KOPT-K1 (cell line): ENCODE measurements at regions not wholly inside any gene's neighbourhood (a gene's known extent, or its start where the extent isn't known, plus 50 kb on each side); places are given as distances from the start of the nearest gene placed in this dataset.

Experiments used
- H3K27ac ChIP-seq: fragments of 200-600 bp; sonication (generic); 2 replicates; pipeline ENCODE4 v1.5.1; 2016; ENCODE audit warnings: antibody characterized with exemption, mild to moderate bottlenecking, low read depth, low read length; ENCODE audit not compliant: poor library complexity, severe bottlenecking
- H3K36me3 ChIP-seq: fragments of 200-600 bp; sonication (generic); 2 replicates; pipeline ENCODE4 v1.5.1; 2017; ENCODE audit warnings: antibody characterized with exemption, mild to moderate bottlenecking, low read length, moderate library complexity; ENCODE audit not compliant: insufficient read depth
- H3K9me3 ChIP-seq: fragments of 200-600 bp; sonication (generic); 2 replicates; pipeline ENCODE4 v1.5.1; 2017; ENCODE audit warnings: antibody characterized with exemption, low read length, mild to moderate bottlenecking; ENCODE audit not compliant: insufficient read depth, poor library complexity, severe bottlenecking

DNA sequence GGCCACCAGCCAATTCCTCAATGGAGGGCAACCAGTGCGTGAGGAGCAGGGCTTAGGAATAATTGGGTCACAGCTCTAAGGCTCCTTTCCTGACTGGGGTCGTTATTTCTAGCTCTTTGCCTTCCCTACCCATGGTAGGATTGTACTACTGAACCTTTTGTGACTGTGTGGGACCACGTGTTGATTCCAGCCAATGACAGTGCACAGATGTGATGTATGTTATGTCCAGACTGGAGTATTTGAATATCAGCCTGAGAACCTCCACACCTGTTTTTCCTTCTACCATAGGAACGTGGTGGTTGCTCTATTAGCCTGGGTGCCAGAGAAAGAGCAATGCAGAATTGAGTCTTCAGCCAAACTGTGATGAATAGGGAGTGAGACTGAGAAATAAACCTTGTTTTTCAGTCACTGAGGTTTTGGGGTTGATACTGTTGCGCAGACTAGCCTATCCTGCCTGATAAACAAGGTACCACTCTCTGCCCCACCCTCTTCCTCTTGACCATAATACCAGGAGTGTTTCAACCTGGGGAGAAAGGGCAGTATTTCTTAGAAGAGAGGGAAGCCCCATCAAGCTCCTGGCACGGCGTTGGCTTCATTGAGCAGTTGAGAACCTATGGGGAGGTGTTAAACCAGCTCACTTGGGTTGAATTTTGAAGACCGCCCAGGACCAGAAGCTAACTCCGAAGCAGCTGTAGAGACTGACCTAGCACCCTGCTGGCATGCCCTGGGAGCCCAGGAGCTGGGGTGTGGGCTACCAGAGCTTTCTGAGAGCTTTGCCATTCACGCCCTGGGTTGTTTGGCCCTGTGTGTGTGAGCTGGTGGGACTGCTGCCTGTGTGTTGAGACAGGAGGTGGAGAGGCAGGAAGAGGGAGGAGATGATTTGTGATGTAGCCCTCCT, 105.5 kb upstream of the BACH2 start:
- H3K36me3 ChIP-seq = no peaks in the 10 kb centered on the region
- no peaks in the 10 kb centered on the region for H3K9me3 ChIP-seq
- H3K27ac ChIP-seq = peak overlapping the region; percentile 45

DNA sequence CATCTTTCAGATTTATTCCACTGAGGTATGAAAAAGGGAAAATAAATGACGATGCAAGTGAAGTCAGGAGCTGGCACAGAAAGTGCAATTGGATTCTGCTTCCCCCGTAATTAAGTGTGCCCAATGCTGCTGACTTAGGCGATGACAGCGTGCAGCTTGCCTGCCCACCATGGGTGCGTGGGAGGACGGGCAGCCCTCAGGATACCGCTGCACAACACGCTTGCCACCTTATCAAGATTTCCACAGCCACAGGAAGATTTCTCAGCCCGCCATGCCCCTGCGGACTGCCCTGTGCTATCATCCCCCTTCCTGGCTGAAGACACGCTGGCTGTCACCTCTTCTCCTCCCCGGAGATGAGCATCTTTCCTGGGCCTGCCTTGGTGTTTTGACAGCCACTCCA, 103.3 kb upstream of the BACH2 start:
- Histone ChIP-seq H3K36me3 (no peaks in the 10 kb centered on the region), H3K27ac (no peak overlapping the region)

DNA sequence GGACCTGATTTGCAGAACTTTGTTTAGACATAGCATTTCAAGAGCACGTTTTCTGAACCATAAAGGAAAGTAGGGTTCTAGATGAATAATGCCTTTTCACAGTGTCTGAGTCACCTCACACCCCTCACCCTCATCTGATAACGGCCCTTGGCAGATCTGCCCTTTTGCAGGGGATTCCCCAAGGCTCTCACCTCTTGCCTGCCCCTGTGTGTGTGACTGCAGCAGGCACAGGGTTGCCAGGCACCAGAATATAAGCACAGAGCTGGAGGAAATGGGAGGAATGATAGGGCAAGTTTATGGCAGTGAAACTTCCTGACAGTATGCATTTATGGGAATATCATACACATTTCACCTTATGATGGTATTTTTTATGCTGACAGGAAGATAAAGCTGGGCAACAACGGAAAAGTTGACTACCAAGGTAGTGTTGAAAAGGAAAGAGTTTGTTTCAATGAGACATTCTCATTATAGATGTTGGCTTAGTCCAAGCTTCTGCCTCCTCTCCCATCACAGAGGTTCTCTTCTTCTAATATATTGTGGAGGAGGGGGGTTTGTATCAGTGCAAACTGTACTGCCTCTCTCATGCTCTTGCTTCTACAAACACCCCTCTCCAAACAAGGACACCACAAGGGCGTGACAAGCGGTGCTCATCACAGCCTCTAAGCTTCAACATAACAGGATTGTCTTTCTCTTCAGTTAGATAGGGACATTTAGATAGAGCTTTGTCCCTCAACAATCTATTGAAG, 101.5 kb upstream of the BACH2 start:
- peak overlapping the region; percentile 36 for H3K27ac ChIP-seq
- H3K9me3 ChIP-seq = no peaks in the 10 kb centered on the region
- H3K36me3 ChIP-seq = no peaks in the 10 kb centered on the region

More for the DNA sequence above, 103.3 kb upstream of the BACH2 start:
- H3K9me3 ChIP-seq = no peaks in the 10 kb centered on the region

DNA sequence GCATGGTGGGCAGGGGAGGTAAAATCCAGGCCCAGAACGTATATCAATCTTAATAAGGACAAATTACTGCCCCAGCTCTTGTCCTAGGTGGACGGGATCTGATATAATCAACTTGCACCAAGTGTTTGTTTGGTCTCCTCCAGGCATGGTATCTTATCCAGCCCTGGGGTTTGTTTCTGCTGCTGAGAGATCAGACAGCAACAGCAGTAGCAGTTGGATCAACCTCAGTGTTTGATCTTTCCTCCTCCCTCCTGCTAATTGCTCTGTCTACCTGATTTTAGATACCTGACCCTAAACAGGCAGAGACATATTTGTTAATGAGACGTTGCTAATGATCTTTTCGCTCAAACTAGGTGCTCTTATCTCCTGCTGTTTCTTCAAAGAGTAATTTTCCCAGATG, 100.4 kb upstream of the BACH2 start:
- no peaks in the 10 kb centered on the region for H3K9me3 ChIP-seq
- H3K36me3 ChIP-seq = no peaks in the 10 kb centered on the region
- H3K27ac ChIP-seq = peak overlapping the region; percentile 36

DNA sequence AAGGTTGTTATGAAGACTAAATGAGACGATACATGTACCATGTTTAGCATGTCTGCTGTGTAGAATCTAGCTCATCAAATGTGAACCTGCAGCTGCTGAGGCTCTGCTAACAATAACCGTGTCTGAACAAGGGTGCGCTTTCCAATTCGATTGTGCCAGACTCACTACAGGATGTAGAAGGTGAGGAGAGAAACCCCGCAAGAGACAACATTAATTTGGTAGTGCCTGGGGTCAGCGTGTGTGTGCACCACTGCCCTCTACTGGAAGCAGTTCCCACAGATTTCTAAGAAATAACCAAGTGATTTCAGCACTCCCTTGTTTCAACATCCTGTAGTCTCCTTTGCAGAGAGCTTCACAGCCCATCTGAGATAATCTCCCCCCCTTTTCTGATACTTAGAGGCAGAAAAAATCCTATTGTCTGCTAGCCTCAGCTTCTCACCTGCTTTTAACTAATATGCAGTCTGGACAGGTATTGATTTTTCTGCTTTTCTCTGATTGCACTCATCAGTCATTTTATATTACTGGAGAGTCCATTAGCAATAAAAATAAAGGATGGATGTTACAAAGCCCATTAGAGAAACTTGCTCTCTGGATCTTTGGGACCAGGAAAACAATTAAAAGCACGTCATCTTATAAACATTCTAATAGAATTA, 96.7 kb upstream of the BACH2 start:
- no peaks in the 10 kb centered on the region for H3K36me3 ChIP-seq
- H3K9me3 ChIP-seq = no peaks in the 10 kb centered on the region
- H3K27ac ChIP-seq = peak overlapping the region; percentile 20

DNA sequence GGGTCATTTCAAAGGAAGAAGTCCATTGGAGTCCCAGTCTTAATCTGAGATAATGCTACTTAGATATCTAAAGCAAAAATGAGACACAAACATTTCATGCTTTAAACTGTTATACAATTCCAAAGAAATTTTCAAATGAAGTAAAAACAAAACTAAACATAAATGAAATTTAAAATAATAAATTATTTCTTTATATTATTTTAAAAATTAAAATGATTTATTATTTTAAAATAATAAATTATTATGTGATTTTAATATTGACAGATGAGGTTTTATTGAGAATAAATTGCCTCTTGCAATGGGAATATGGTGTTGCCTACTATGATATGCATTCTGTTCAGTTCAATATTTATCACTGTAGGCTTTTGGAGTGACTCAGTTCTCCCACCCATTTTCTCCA, 93.7 kb upstream of the BACH2 start:
- Histone ChIP-seq H3K36me3 (no peaks in the 10 kb centered on the region), H3K27ac (no peak overlapping the region)

DNA sequence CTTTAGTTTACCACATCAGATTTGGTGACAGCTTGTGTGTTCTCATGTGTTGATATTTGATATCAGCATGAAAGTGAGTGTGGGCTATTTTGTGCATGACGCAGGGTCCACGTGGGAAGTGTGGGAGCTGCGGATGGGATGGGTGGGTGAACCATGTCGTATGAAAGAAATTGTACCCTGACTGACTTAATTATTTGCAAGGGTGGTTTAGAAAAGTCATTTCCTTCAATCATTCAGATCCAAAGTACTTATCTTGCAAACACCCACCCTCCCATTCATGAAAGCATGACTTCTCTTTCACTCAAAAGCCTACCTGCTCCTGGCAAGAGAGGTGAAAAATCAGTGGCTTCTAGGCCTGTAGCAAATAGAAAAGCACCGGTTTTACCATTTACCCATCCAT, 91.8 kb upstream of the BACH2 start:
- no peak overlapping the region for H3K27ac ChIP-seq
- no peaks in the 10 kb centered on the region for H3K9me3 ChIP-seq
- no peaks in the 10 kb centered on the region for H3K36me3 ChIP-seq

More for the DNA sequence above, 93.7 kb upstream of the BACH2 start:
- no peaks in the 10 kb centered on the region for H3K9me3 ChIP-seq

DNA sequence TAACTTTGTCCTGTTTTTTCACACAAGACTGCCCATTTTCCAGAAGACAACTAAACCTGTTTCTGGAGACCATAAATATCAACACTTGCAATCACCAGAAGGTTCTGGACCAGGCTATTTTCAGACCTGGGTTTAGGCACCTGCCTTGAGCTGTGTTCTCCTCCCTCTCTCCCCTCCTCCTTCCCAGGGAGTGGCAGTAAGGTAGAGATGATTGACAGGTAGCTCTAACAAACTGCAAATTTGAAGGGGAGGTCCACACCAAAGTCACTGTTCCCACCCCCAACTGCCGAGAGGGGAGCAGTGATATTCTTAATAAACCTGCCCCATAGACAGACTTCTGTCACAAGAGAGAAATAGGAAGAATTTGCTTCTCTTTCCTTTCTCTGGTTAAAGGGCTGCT, 91.2 kb upstream of the BACH2 start:
- Histone ChIP-seq H3K27ac (no peak overlapping the region), H3K9me3 (no peaks in the 10 kb centered on the region), H3K36me3 (no peaks in the 10 kb centered on the region)

DNA sequence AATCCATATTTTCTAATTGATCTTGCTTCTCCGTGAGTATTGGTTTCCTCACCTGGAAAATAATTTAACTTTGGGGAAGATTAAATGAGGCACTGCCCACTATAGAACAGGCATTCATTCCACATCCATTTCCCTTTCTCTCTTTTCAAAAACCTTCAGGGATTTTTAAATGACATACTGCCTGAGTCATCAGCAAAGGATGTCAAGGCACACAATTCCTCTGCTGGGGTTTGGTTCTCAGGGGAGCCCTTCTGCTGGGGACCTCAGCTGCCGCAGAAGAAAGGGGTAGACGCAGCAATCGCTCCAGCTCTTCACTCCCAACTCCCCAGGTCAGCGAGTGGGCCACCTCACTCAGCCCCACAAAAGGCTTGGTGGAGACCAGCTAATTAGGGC, 90.7 kb upstream of the BACH2 start:
- Histone ChIP-seq H3K9me3 (no peaks in the 10 kb centered on the region), H3K36me3 (no peaks in the 10 kb centered on the region), H3K27ac (no peak overlapping the region)

DNA sequence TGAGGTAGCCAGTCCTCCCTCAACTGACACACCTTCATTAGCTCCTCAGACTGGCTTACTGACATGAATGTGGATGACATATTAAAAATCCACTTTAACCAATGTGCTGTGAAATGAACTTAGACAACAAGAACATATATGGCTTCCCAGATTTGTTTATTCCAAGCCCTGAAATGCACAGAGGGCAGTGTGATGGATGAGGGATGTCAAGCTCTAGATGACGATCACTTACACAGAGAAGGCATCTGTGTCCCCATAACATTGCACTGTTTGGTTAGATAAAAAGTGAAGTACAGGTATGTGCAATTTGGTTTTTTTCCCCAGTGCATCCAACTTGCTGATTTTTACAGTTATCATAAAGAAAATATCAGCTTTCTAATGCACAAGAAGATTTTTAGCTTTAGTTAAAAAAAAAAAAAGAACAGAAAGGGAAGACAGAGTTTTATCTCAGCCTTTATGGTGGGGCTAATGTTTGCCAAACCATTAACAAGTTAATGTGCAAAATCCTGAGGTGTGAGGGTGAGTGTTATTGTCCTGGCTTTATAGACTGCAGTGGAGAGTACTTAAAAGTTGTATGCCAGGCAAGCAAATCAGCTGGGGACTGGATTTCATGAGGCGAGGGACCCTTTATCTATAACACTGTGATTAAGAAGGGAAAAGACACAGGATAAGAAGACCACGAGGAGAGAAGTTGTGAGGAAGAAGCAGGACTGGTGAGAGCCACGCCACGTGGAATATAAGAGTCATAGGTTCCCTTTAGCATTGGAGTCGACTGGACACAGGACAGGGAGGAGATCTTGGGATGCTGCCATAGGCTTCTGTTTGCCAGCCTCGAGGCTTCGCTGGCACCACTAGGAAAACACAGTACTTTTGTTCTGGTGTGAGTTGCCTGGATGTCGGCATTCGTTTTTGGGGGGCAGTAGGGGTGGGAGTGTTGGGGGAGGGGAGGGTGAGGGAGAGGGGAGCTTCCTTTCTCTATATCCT, 90.0 kb upstream of the BACH2 start:
- Histone ChIP-seq H3K36me3 (no peaks in the 10 kb centered on the region), H3K9me3 (no peaks in the 10 kb centered on the region), H3K27ac (no peak overlapping the region)

DNA sequence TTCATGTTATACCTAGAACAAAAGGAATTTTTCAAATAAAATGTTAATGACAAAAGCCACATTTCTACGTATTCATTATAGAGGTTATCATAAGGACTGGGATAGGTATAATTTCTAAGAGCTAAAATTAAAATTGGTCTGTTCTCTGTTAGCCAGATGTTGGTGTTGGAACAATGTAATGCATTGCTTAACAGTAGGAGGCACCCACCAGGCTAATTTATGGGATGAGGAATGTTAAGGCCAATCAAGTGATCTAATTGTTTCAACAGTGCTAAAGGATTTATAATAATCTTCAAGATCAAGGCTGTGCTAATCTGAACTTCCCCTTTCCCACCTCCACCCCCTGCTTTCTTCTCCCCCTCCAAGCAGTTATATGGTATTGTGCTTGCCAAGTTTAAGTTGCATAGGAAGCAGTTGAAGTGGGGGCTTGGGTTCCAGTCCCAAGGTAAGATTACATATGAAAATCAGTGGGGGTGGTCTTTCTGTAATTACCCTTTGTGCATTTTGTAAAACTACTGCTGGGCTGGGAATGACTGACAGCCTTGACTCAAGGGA, 89.2 kb upstream of the BACH2 start:
- Histone ChIP-seq H3K9me3 (no peaks in the 10 kb centered on the region), H3K36me3 (no peaks in the 10 kb centered on the region), H3K27ac (no peak overlapping the region)

DNA sequence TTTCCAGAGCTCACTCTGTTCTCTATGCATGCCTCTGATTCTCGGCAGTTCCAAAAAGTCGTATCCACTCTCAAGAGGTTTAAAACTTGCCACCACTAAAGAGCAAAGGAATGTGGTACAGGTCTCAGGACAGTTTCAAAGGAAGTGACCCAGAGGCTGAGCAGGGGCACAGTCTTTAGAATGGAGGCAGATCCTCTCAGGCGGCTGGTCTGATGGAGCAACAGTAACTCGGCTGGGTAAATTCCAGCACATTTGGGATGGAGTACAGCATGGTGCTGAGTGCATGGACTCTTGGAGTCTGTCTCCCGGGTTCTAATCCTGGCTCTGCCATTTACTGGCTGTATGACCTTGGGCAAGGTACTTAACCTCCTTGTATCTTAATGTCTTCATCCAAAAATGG, 88.1 kb upstream of the BACH2 start:
- Histone ChIP-seq H3K27ac (no peak overlapping the region), H3K9me3 (no peaks in the 10 kb centered on the region), H3K36me3 (no peaks in the 10 kb centered on the region)

DNA sequence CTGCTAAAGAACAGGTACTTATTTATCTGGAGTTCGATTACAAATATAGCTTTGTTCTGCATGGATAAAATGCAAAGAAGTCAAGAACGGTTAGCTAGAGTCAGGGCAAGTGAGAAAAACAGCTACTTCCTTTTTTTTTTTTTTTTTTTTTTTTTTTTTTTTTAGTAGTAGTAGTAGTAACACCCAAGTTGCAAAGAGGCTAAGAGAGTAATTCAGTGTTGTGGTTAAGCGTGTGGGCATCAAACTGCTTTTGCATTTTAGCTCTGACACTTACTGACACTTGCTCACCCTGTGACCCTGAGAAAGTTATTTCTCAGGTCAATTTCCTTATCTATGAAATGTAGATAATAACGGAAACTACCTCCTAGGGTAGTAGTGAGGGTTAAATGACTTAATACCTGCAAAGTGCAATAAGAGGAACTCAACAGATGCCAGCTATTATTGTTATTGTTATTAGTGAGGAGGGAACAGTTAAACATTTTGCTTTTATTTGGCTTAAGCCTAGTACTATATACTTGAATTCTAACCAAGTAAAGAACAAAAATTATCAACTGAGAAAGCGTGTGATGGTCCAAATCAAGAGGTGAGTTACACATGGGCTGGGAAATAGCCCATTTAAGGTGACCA, 86.7 kb upstream of the BACH2 start:
- Histone ChIP-seq H3K36me3 (no peaks in the 10 kb centered on the region), H3K9me3 (no peaks in the 10 kb centered on the region), H3K27ac (peak overlapping the region; percentile 14)

DNA sequence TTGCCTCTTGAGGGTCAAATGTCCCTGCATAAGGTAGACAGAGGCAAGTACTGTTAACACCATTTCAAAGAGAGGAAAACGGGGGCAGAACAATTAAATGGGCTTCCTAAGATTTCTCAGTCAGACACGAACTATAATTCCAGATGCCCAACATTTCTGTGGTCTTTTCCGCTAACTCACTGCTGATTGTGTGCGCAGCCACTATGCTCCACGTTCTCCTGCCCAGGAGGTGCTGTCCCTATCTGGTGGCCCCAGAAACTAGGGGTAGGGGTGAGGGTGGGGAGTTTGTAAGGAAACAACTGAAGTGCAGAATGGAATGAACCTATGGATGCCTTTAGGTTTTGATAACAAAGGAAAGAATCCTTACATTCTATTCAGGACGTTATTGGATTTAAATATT, 86.1 kb upstream of the BACH2 start:
- Histone ChIP-seq H3K9me3 (no peaks in the 10 kb centered on the region), H3K27ac (no peak overlapping the region), H3K36me3 (no peaks in the 10 kb centered on the region)
